HL-60/S4 treated with retinoic acid at 250 ng/mL for 4 days and 3 days (cell line): ENCODE measurements at regions not wholly inside any gene's neighbourhood (a gene's known extent, or its start where the extent isn't known, plus 50 kb on each side); places are given as distances from the start of the nearest gene placed in this dataset.

ENCODE experiments used
- in situ Hi-C: fragments of 300-500 bp; cut with MboI; formaldehyde crosslinking; loops from 2 replicates; pipeline ENCODE4 v1.7.0; 2022; ENCODE audit warnings: low sequenced_read_pairs

DNA sequence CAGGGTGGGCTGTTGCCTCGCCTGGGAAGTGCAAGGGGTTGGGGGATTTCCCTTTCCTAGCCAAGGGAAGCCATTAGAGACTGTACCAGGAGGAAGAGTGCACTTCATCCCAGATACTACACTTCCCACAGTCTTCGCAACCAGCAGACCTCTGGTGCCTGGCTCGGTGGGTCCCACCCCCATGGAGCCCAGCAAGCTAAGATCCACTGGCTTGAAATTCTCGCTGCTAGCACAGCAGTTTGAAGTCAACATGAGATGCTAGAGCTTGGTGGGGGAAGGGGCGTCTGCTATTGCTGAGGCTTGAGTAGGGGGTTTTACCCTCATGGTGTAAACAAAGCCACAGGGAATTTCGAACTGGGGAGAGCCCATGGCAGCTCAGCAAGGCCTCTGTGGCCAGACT, 586.4 kb downstream of the HTR1A start:
- in situ Hi-C loops, result no loop called here

DNA sequence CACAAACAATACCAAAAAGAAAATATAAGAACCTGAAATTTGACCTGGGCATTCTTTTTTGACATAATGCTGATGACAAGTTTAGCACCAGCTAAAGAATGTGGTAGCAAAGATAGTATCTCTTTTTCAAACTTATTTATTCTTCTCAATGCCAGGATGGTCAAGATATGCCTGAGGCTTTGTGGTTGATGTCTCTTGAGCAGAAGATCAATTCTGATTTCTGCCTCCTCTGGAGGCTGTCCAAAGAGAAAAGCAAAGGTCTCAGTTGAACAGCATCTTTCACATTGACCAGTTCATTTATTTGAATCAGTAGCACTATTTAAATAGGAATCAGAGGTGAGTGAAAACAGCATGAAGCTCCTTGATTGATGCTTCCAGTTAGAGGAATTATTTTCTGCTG, 588.2 kb downstream of the HTR1A start:
- in situ Hi-C loops, result no loop called here

DNA sequence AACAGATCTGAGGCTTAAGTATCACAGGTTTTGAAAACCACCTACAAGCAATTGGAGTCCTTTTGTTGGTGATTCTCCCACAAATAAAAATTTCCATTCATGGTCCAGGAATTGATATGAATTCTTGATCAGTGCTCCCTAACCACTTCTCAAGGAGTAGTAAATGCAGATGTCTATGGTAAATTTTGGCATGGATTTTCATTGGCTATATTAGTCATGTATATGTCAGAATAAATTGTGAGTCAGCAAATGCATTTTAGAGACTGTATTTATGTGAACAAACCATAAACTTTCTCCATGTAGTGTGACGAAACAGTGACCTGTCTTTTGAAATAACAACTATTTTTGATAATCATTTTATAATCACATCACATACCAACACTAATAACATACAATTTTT, 611.1 kb downstream of the HTR1A start:
- in situ Hi-C loops, result no loop called here

DNA sequence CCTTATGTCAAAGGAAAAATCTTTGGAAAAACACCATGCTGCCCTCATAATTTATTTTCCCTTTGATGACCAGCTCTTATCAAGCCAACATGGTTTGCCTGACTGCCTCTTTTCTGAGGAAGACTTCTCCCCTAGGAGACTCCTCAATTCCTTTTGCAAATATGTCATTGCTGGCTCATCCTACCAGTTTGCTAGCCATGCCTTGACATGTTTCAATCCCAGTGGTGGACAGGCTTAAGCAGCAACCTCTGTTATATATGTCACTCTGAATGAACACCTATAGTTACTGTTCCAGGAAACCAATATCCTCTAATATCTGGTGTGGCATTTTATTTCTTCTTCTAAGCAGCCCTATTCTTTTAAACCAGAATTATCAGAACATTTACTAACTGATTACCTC, 615.8 kb downstream of the HTR1A start:
- in situ Hi-C loops, result no loop called here

DNA sequence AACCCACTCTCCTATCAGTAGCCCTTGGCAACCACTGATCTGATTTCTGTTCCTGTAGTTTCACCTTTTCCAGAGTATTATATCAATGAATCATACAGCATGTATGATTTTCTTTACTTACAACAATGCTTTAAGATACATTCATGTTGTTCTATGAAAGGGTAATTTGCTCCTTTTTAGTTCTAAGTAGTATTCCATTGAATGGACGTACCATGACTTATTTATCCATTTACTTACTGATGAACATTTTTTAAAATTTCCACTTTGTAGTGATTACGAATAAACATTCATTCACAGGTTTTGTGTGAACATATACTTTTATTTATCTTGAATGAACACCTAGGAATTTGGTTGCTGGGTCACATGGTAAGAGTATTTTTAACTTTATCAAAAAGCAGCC, 620.8 kb downstream of the HTR1A start:
- in situ Hi-C loops, result no loop called here

DNA sequence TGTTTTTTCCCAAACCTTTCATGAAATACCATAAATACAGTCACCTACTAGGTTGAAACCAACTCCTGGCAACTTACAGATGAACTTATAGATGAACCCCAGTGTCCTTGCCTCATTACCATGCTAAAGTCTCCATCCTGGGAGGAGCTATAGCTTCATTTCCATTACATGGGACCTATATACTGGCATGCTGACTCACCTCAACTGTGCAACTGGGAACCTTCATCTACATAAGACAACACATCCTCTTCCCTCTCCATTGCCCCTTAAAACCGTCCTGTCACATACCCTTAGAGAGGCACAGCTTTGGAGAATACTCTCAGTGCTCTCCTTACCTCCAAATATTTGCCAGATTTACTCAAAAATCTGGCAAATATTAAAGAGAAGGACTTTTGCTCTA, 638.3 kb downstream of the HTR1A start:
- in situ Hi-C loops, result no loop called here

DNA sequence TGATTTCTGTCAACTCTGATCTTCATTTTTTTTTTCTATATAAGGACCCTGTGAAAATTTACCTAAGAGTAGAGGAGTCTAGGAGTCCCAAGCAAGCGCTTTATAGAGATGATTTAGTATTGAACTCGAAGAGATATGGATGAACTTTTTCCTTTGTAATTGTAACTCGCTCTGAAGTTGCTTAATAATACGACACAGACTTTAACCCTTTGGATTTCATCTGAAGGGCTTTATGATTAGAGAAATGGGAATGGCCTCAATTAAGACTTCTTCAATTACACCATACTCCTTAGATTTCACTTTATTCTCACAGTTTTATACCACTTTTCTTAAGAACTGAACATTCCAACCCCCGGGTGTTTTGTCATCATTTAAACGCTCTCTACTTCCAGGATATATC, 647.7 kb downstream of the HTR1A start:
- in situ Hi-C loops, result no loop called here

DNA sequence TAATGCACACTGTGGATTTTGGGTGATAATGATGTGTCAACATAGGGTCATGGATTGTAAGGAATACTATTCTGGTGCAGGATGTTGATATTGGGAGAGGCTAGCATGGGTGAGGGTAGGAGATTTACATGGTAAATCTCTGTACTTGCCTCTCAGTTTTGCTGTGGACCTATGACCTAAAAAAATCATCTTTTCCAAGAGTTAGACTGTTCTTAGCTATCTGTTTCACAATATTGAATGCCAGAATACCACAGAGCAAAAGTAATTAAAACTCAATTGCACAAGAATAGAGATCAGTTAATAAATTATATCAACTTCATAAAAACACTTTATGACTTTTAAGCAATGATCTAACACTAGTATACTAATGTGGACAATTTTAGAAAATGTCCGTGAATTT, 651.6 kb downstream of the HTR1A start:
- in situ Hi-C loops, result no loop called here

DNA sequence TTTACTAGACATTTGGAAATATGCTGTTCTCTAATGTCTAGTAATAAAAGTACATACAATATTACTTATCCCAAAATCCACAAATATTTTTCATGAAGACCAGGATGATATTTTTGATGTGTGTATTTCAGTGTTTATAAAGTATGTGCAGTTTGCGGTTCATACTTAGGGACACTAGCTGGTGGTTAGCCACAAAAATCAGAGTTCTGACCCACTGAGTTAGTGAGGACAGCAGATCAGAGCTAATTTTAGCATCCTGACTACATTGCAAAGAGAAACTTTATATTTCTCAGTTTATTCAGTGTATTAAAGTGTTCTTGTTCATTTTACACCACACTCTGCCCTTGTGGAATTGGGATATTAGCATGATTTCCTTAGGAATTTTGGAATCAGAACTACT, 655.3 kb downstream of the HTR1A start:
- in situ Hi-C loops, result no loop called here

DNA sequence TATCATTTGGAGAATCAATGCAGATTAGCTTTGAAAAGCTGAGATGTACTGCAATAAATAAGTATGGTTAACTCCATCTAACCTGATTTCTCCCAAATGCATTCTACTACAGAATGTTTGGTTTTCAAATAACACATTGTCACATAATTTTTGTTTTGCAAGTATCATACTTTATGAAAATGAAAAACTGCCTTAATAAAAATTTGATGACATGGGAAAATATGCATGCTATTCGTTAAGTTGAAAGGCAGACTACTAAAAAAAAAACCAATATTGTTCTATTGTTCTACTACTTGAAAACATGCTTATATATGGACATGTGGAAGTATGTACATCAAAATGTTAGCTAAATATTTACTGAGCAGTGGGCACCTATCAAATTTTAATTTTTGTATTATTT, 668.9 kb downstream of the HTR1A start:
- in situ Hi-C loops, result no loop called here

DNA sequence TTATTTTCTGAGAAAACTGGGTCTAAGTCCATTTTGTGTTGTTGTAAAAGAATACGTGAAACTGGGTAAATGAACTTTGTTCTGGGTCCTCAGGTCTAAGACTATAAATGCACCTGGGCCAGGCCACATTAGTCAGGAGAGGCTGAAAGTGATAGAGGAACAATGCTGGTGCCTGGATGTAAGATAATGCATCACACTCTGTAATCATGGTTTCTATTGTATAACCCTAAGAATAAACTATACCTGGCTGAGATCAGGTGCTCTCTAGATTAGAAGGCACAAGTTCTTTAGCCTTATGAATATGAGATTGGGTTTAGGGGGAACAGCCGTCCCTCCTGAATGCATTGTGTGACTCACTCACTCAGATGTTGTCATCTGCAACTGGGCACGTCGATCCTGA, 675.5 kb downstream of the HTR1A start:
- in situ Hi-C loops, result no loop called here

DNA sequence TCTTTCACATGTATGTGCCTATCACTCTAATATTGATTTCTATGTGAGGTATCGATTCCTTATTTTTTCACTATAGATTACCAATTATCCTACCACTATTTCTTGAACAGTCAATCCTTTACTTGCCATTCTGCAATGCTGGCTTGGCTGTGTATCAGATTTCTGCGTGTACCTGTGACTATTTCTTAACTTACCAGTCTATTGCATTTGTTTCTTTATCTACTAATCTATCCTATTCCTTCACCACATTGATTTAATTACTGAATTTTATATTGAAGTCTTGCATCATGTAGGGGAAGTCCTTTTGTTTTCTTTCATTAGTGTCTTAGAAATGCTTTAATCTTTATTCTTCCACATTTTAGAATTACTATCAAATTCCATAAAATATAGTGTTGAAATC, 684.8 kb downstream of the LRRC70 start:
- in situ Hi-C loops, result no loop called here

DNA sequence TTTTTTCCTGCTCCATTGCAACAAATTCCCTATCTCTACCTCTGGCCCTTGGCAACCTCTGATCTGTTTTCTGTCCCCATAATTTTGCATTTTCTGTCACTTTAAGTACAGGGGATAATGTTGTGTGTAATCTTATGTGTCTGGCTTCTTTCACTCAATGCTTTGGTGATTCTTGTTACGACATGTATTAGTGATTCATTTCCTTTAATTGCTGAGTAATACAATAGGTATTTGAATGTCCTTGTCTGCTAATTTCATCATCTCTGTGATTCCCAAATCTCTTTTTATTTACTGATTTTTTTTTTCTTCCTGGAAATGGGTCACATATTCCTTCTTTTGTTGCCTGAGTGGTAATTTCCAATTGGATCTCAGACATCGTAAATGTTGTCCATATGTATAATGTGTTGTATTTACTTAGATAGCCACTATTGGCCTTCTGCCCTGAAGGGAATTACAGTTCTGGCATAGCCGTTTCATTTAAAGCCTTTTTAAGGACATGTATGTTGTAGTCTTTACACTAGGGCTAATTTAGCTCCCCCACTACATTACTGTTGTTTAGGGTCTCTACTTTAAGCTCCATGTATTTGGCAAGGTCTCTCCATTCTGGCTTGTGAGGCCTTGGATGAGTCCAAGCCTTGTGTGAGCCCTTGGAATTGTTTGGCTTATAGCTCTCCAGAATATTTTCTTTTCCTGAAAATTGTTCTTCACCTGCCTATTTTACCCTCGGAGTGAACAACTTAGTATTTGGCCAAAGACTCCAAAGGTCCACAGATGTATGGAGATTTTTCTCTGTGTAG, 683.8 kb downstream of the LRRC70 start:
- in situ Hi-C loops, result no loop called here

DNA sequence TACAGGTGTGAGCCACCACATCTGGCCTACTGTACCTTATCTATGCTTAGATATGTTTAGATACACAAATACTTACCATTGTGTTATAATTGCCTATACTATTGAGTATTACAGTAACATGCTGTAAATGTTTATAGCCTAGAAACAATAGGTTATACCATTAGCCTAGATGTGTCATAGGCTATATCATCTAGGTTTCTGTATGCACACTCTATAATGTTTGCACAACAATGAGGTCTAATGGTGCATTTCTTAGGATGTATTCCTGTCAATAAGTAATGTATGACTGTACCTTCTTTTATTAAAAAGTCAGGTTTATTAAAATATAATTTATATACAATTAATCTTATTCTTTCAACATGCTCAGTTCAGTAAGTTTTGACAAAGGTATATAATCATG, 683.1 kb downstream of the LRRC70 start:
- in situ Hi-C loops, result no loop called here

DNA sequence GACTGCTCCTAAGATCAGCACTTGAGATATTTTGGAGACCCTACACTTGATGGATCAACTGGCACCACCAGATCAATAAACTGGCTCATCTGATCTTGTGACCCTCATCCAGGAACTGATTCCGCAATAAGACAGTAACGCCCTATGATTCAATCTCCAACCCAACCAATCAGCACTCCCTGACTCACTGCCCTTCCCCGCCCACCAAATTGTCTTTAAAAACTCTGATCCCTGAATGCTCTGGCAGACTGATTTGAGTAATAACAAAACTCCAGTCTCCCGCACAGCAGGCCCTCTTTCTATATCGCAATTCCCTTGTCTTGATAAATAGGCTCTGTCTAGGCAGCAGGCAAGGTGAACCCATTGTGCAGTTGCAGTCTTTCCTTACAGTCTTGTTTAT, 677.0 kb downstream of the LRRC70 start:
- in situ Hi-C loops, result no loop called here

DNA sequence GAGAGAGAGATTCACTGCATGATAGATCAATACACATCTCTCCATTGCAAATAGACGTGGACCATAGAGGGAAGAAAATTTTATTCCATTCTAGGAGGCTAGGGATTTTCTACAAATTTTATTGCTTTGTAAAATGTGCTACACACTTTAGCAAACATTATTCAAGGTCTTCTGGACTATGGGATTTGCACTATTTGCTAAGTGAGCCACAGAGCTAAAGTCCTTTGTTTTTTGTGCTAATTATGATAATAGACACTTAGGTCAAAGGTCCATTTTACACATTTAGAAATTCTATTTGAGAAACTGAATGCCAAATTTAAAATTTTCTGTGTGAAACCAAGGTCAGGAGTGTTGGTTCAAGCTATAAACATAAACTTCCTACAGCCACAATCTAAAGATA, 672.3 kb downstream of the LRRC70 start:
- in situ Hi-C loops, result no loop called here

DNA sequence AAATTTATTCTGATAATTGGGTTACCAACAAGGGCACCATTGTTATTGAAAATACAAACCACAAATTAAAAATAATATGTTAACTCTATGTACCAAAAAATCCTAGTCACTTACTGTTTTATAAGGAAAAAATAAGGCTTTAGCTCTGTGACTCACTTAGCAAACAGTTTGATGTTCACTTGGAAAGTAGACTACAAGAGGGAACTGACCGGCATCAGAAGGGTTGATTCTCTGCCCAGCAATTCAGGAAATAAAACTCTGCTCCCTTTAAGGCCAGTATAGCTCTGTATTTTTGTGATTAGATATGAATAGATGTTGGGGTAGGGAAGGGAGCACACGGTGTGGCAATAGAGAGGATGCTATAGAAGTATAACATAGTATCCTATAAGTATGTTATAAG, 671.3 kb downstream of the LRRC70 start:
- in situ Hi-C loops, result no loop called here

DNA sequence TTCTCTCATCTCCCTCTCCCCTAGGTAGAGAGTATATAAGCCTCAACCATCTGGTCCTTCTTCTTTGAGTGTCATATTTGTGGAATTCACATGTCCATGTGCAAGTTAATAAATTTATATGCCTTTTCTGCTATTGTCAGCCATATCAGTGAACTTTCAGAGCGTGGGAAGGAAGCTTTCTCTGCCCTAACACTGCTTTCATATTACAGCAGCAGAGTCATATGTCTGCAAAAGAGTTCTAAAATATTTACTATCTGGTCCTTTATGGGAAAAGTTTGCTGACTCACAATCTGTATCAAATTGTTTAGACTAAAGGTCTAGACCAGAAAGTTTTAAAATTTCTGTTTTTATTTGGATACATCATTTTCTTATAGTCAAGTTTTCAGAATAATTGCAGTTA, 669.0 kb downstream of the LRRC70 start:
- in situ Hi-C loops, result no loop called here

DNA sequence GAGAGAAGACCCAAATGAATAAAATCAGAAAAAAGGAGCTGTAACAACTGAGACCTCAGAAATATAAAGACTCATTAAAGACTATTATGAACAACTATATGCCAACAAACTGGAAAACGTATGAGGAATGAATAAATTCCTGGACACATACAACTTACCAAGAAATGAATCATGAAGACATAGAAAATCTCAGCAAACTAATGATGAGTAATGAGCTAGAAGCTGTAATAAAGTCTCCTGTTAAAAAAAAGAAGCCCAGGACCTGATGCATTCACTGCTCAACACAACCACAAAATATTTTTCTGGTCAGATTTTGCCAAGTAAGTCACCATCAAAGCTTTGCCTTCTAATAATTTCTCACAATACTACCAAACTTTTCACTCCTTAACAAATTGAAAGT, 666.7 kb downstream of the LRRC70 start:
- in situ Hi-C loops, result no loop called here

DNA sequence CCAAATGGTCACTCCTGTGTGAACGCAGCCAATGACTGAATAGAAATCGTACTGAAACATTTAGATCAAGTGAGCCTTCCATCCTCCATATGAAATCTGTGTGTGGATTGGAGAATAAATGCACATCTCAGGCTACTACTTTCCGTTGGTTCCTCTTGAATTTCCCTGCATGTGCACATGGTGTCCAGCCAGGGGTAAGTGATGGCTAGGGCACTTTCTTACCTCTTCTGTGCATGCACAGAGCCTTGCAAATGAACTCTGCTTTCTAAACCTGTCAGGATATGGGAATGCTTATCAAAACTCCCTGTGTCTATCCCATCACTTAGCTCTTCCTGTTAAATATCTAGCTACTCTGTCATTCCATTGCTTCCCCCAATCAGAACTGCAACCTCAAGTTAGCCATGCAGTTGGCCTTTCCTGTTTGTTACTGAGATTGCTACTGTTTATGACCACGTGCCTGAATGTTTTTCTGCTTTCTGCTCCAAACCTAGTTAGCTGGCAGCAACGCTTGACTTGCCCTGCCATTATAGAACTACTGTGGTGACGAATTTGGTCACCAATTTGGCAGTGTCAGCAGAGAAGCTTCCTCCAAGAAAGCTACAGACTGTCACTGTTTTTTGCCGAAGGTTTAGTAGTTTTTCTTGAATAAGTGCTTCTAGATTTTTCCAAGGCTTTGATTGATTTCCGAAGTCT, 661.6 kb downstream of the LRRC70 start:
- in situ Hi-C loops, result no loop called here

DNA sequence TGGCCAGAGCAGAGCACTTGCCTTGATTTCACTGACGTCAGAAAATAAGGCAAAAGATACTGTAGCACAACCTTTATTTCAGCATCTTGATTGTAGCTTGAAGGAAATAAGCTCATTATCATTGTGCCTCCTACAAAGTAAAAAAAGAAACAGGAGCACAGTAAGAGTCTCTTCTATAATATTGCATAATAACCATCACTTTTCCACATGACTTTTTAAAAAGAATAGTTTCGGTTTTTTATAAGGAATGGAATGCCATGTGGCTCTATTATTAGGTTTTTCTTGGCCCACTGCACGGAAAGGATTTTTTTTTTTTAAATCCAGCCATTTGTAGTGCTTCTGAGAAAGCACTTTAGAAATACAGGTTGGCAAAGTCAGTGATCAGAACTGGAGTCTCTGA, 655.3 kb downstream of the LRRC70 start:
- in situ Hi-C loops, result no loop called here

DNA sequence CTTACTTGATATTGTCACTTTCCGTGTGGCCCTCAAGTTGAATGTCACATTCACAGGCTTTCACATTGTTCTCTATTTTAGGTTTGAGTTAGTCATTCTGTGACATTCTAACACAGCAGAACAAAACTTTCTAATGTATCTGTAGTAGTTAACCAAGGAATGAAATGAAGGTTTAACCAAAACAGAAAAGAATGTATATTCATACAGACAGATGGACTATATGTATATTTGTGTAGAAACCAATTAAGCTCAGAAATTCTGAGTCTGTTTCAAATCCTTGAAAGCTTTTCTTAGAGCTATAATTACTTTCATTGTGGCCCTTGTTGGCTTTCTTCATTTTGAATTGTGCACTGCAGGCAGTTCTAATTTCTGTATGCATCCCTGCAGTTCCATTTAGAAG, 654.7 kb downstream of the LRRC70 start:
- in situ Hi-C loops, result no loop called here

DNA sequence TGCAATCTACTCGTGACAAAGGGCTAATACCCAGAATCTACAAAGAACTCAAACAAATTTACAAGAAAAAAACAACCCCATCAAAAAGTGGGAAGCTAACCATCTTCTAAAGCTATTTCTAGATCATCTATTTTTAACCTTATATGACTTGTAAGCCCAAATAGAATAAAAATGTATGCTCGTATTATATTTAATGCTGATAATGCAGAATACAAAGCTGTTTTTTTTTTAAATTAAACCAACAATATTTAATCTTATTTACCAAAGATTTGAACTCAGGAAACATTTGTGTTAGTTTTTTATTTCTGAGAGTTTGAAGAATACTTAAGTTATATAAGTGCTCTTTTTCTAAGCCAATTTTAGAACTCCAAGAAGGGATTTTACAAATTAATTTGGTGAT, 652.1 kb downstream of the LRRC70 start:
- in situ Hi-C loops, result no loop called here
